Glomerular endothelial cell (primary cell): ENCODE measurements at regions not wholly inside any gene's neighbourhood (a gene's known extent, or its start where the extent isn't known, plus 50 kb on each side); places are given as distances from the start of the nearest gene placed in this dataset.
"Not testable (repeated sequence)": the region's sequence is repeated elsewhere in the genome, so short reads cannot be mapped to it uniquely, and the experiment has no call there.

Source experiments
- DNase-seq: peaks from one replicate; pipeline ENCODE4 v3.0.0-alpha.2; 2011; ENCODE audit warnings: low read depth, low spot score; ENCODE audit errors: extremely low read depth

- DNase-seq = no peak
Measured at GRCh38 chr2:19109518-19109917, 248.9 kb downstream of the OSR1 start.

GRCh38 chr2:19106376-19106775, 252.0 kb downstream of the OSR1 start:
- DNase-seq = no peak

GRCh38 chr2:19104503-19104902, 253.9 kb downstream of the OSR1 start:
- DNase-seq = no peak

GRCh38 chr2:19102696-19103423, 255.6 kb downstream of the OSR1 start:
- DNase-seq = no peak

GRCh38 chr2:19101968-19102367, 256.5 kb downstream of the OSR1 start:
- DNase-seq = no peak

GRCh38 chr2:19100570-19100969, 257.9 kb downstream of the OSR1 start:
- DNase-seq = no peak

- no peak for DNase-seq
Measured at GRCh38 chr2:19099181-19099580, 259.2 kb downstream of the OSR1 start.

- no peak for DNase-seq
Measured at GRCh38 chr2:19098467-19099160, 259.8 kb downstream of the OSR1 start.

GRCh38 chr2:19089476-19089875, 268.9 kb downstream of the OSR1 start:
- not testable (repeated sequence) for DNase-seq

GRCh38 chr2:19086231-19086651, 272.2 kb downstream of the OSR1 start:
- DNase-seq = no peak

- no peak for DNase-seq
Measured at GRCh38 chr2:19078709-19079108, 279.7 kb downstream of the OSR1 start.

- DNase-seq = no peak
Measured at GRCh38 chr2:19073522-19073921, 284.9 kb downstream of the OSR1 start.

GRCh38 chr2:19072161-19072560, 286.3 kb downstream of the OSR1 start:
- DNase-seq = no peak

GRCh38 chr2:19070886-19071285, 287.5 kb downstream of the OSR1 start:
- DNase-seq = no peak

- no peak for DNase-seq
Measured at GRCh38 chr2:19068206-19068605, 290.2 kb downstream of the OSR1 start.

- no peak for DNase-seq
Measured at GRCh38 chr2:19062370-19062769, 296.1 kb downstream of the OSR1 start.

- no peak for DNase-seq
Measured at GRCh38 chr2:19059076-19059475, 299.3 kb downstream of the OSR1 start.

GRCh38 chr2:19051203-19051831, 307.1 kb downstream of the OSR1 start:
- no peak for DNase-seq

GRCh38 chr2:19050354-19050753, 308.1 kb downstream of the OSR1 start:
- no peak for DNase-seq

- DNase-seq = no peak
Measured at GRCh38 chr2:19048593-19049266, 309.7 kb downstream of the OSR1 start.

- DNase-seq = no peak
Measured at GRCh38 chr2:19046986-19047780, 311.2 kb downstream of the OSR1 start.
